ENCODE measurements at regions not wholly inside any gene's neighbourhood (a gene's known extent, or its start where the extent isn't known, plus 50 kb on each side); places are given as distances from the start of the nearest gene placed in this dataset.

DNA sequence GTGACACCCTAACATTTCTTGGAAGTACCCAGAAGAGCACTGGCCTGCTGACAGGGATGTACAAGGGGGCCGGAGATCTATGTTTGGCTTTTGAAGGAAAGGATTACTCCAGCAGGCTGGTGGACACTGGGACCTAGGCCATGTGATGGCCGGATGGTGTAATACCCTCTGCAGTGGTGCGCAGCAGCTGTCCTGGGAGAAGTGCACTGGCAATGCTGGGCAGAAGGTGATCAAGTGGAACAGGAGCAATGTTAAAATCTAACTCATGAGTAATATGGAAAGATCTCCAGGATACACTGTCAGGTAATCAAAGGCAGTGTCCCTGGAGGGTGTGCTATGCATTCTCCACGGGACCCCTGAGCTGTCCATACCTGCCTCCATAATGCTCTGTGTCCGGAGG lies 71.2 kb upstream of the POMGNT2 start:
- no peak for DNase-seq

- no peak for DNase-seq
Measured at GRCh38 chr3:43176666-43177065, 70.8 kb upstream of the POMGNT2 start.

- no peak for DNase-seq
Measured at GRCh38 chr3:43175541-43175940, 69.7 kb upstream of the POMGNT2 start.

DNA sequence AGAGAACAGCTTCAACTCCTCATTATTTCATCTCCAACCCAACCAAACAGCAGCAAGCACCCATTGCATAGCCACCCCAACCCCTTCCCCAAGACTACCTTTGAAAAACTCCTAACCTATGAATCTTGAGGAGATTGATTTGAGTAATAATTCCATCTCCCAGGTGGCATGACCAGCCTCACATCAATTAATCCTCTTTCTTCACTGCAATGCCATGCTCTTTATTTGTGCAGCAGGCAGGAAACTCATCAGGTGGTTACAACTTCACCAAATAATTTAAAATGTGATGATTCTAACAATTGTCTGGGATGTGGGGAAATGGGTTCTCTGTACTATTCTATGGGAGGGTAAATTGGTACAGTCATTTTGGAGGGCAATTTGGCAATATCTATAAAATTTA lies 68.1 kb upstream of the POMGNT2 start:
- no peak for DNase-seq

GRCh38 chr3:43171748-43172147 lies 65.9 kb upstream of the POMGNT2 start:
- DNase-seq = no peak

- DNase-seq = no peak
Measured at GRCh38 chr3:43170553-43170952, 64.7 kb upstream of the POMGNT2 start.

DNA sequence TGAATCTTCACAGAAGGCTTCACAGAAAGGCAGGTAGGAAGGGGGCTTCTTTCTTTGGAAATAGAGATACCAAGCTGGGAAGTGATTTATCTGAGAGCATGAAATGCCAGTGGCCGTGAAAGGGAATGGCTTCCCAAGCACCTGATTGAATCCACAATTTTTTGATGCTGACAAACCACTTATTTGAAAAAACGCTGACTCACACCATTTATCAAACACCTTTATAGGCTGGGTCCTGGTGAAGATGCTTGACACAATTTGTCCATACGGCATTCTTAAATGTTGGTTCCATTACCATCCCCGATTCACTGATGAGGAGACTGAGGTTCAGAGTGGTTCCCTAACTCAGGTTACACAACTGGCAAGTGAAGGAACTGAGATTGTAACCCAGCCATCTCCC lies 64.1 kb upstream of the POMGNT2 start:
- DNase-seq = no peak

DNA sequence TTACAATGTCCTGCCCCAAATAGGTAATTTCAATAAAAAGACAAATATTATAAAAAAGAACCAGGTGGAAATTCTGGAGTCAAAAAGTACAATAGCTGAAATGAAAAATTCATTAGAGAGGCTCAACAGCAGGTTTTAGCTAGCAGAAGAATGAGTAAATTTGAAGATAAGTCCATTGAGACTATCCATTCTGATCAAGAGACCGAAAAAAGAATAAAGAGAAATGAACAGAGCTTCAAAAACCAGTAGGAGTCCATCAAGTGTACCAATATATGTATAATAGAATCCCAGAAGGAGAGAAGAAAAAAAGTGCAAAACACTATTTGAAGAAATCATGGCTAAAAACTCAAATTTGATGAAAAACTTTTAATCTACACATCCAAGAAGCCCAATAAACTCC lies 60.5 kb upstream of the POMGNT2 start:
- no peak for DNase-seq

DNA sequence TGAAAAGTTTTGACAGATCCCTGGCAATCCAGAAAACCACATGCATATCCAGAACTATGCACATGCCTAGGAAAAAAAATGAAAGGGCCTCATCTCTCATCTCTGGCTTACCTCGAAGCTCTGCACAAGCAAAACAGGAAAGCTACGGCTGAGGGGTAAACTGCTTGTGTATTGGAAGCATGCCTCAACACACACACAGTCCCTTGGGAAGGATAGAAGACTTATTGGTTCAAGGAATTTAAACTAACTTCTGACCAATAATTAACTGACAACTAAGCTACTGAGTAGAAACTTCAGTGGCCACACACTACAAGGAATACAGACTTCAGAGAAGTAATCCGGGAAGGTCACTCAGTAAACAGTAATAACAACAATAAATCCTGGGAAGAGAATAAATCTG lies 59.9 kb upstream of the POMGNT2 start:
- DNase-seq = no peak

GRCh38 chr3:43163895-43164493 lies 58.1 kb upstream of the POMGNT2 start:
- DNase-seq = no peak

DNA sequence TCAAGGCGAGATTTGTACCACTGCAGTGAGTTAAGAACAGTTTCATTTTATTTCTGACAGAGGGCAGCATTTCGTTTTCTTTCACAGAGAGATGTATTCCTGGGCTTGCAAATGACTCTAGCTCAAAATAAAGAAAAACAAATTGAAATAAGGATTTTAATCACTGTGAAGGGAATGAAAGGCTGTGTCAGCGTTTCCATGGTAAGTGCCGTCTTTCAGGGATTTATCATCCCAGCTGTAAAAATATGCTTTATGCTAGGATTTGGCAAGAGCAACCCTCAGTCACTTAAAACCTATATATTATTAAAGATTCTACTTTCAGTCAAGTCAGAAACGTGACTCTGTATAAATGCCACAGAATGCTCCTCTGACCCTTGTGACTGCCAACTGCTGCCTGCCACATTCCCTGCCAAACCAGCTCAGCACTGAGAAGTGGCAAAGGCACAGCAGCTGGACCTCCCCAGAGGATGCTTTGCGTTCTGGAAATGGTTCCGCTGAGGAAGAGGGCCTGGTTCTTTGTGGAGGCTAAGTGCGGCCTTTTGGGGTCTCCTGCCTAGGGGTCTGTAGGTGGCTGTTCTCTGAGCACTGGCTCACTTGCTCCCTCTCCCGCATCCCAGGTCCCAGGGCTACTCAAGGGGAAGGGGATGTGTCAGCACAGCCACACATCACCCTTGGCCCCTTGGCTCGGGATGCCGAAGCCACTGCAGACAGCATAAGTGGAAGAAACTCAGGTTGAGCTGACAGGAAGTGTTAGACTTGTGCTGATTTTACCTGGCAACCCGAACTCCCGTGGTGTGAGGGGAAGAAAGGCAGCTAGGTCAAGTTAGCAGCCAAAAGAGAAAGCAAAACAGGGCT lies 56.6 kb upstream of the POMGNT2 start:
- peak; percentile 40 for DNase-seq

DNA sequence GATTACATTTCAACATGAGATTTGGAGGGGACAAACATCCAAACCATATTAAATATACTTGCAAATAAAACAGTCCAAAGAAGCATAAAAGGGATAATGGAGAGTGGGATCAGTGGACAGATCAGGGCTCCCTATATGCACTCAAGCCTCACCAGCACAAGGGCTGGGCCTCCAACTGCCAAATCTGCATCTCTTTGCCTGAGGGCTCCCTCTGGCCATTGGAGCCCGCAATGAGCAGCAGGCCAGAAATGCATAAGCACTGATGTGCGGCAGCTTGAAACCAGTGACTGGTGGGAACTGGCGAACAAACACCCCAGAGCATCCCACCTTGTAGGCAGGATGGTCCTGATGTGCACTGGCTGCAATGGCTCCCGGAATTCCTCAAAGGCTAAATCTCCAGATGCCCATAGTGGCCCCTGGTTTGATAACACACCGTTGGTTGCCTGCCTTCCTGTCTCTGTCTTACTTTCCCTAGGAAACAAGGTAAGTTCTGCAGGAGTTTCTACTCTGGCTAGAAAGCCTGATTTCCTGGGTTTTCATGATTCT lies 55.9 kb upstream of the POMGNT2 start:
- DNase-seq = no peak

DNA sequence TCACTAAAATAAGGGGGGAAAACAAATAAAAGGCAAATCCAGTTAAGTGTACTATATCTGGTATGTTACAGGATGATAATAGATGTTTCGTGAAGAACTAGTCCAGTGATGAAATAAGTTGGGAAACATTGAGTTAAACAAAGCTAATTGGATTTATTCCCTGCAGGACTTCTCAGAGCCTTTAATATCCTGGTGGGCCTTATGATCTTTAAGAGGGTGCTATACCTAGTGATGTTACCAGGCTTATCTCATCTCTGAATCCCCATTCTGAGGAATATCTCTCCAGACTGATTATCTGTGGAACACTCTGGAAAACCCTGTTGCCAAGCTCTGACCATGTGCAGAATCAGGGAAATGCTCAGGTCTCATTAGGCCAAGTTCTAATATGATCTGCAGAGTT lies 54.8 kb upstream of the POMGNT2 start:
- no peak for DNase-seq

GRCh38 chr3:43159876-43160255 lies 54.0 kb upstream of the POMGNT2 start:
- no peak for DNase-seq

- no peak for DNase-seq
Measured at GRCh38 chr3:43159131-43159875, 53.4 kb upstream of the POMGNT2 start.

DNA sequence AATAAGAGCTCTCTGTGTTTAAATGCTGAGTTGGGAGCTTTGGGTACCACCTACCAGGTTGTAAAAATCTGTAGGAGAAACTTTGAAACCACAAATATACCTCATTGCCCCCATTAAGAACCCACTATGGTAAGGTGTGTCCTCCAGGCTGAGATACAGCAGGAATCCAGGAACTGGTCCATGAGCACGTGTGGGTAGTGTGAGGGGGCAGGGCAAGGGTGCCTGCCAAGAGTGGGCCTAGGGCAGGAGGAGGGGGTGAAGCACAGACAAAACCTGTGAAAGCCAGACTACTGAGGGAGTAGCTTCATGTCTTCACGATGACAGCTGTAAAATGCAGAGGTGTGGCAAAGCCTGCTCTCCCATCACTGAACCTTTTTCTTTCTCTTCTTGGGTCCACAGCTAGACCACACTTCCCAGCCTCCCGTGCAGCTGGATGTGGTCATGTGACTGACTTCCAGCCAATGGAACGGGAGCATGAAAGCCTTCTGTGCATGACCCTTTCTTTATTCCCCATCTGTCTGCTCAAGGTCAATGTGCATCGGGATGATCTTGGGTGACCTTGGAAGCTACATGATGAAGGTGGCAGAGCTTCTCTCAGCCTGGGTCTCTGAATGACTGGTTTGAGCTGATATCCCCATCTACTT lies 51.1 kb upstream of the POMGNT2 start:
- DNase-seq = no peak

GRCh38 chr3:43155464-43156121 lies 49.7 kb upstream of the POMGNT2 start:
- no peak for DNase-seq
